A549 (cell line): ENCODE measurements at regions not wholly inside any gene's neighbourhood (a gene's known extent, or its start where the extent isn't known, plus 50 kb on each side); places are given as distances from the start of the nearest gene placed in this dataset.

Experiments used
- ATAC-seq, 2 experiments: fragments of 200-7000 bp in 1 of 2; fragments of >200 bp in 1 of 2; cut with Nextera tagmentation in 1 of 2; cut with Tn5 transposase in 1 of 2; 3 replicates each; pipeline versions ENCODE4 v1.8.0 to v1.9.1; 2018 to 2020; ENCODE audit warnings: mild to moderate bottlenecking in 1 of 2, moderate library complexity in 1 of 2
- CTCF ChIA-PET: fragments of 300-600 bp; sonication (Branson Sonifier 250); formaldehyde crosslinking; extraction: SDS; loops from one replicate; lab custom pipeline; 2021; ENCODE audit warnings: antibody characterized with exemption, inconsistent platforms; lab: Yijun Ruan, JAX
- POLR2A ChIA-PET: fragments of 350-600 bp; formaldehyde crosslinking; extraction: SDS; loops from one replicate; lab custom pipeline; 2021; ENCODE audit warnings: antibody characterized with exemption, inconsistent platforms; lab: Yijun Ruan, JAX
- DNase-seq, 2 experiments: peaks; one replicate each; pipeline versions ENCODE4 v3.0.0 to v3.0.0-alpha.2; 2011 to 2016; ENCODE audit warnings: low read depth in 1 of 2, low spot score in 1 of 2
- FAIRE-seq: peaks from 2 replicates; lab custom pipeline; 2011; peaks lifted over from hg19 to GRCh38; lab: Jason Lieb, UNC
- H3K27ac ChIP-seq, 2 experiments: fragments of >200 bp; sonication (Bioruptor Twin); formaldehyde crosslinking; 3 replicates each; pipeline ENCODE4 v1.5.1; 2016 to 2017
- H3K4me1 ChIP-seq: fragments of >200 bp; sonication (Bioruptor Twin); formaldehyde crosslinking; 3 replicates; pipeline ENCODE4 v1.6.1; 2016
- H3K4me2 ChIP-seq: fragments of >200 bp; sonication (Bioruptor Twin); formaldehyde crosslinking; 3 replicates; pipeline ENCODE4 v1.6.1; 2016
- H3K4me3 ChIP-seq: fragments of >200 bp; sonication (Bioruptor Twin); formaldehyde crosslinking; 3 replicates; pipeline ENCODE4 v1.5.1; 2016
- H3K9me3 ChIP-seq: fragments of >200 bp; sonication (Bioruptor Twin); formaldehyde crosslinking; 3 replicates; pipeline ENCODE4 v1.6.1; 2016
- CBX2 ChIP-seq: fragments of 200-600 bp; sonication (generic); IDR thresholded peaks from 2 replicates; pipeline ENCODE4 v1.6.1; 2016; ENCODE audit warnings: low read depth, mild to moderate bottlenecking, borderline replicate concordance
- CBX8 ChIP-seq: fragments of 200-600 bp; sonication (generic); IDR thresholded peaks from 2 replicates; pipeline ENCODE4 v1.6.1; 2016
- CEBPB ChIP-seq, 2 experiments: fragments of >200 bp in 1 of 2; sonication (Bioruptor Twin) in 1 of 2; formaldehyde crosslinking in 1 of 2; IDR thresholded peaks; 2 replicates each; pipeline ENCODE4 v1.6.1; 2012 to 2016
- CHD2 ChIP-seq: fragments of 150-350 bp; IDR thresholded peaks from 2 replicates; pipeline ENCODE4 v1.6.1; 2014; ENCODE audit warnings: low read length; ENCODE audit not compliant: partially characterized antibody
- EHMT2 ChIP-seq: fragments of 200-600 bp; sonication (generic); IDR thresholded peaks from 2 replicates; pipeline ENCODE4 v1.6.1; 2016; ENCODE audit warnings: antibody characterized with exemption, low read depth, mild to moderate bottlenecking, moderate library complexity
- FOSB ChIP-seq: fragments of 250-450 bp; sonication (Bioruptor Pico); IDR thresholded peaks from 2 replicates; pipeline ENCODE4 v1.5.0; 2020; ENCODE audit warnings: mild to moderate bottlenecking, moderate library complexity
- HDAC2 ChIP-seq: fragments of 200-600 bp; sonication (generic); IDR thresholded peaks from 2 replicates; pipeline ENCODE4 v1.6.1; 2016
- HEYL ChIP-seq: fragments of 250-450 bp; sonication (Bioruptor Pico); IDR thresholded peaks from 2 replicates; pipeline ENCODE4 v1.8.0; 2021; ENCODE audit warnings: mild to moderate bottlenecking, moderate library complexity
- HOXB5 ChIP-seq: fragments of 250-450 bp; sonication (Bioruptor Pico); IDR thresholded peaks from 2 replicates; pipeline ENCODE4 v1.5.0; 2020; ENCODE audit warnings: mild to moderate bottlenecking, moderate library complexity
- KDM5A ChIP-seq: fragments of 200-600 bp; sonication (generic); IDR thresholded peaks from 2 replicates; pipeline ENCODE4 v1.6.1; 2016; ENCODE audit warnings: antibody characterized with exemption, mild to moderate bottlenecking
- MAFK ChIP-seq: fragments of 450-650 bp; IDR thresholded peaks from 2 replicates; pipeline ENCODE4 v1.6.1; 2014; ENCODE audit not compliant: partially characterized antibody
- NFE2L2 ChIP-seq: fragments of 150-350 bp; conservative IDR thresholded peaks from 2 replicates; pipeline ENCODE4 v1.6.1; 2014; ENCODE audit warnings: low read length
- PHF8 ChIP-seq: fragments of 200-600 bp; sonication (generic); IDR thresholded peaks from 2 replicates; pipeline ENCODE4 v1.6.1; 2016; ENCODE audit warnings: low read depth, mild to moderate bottlenecking, antibody characterized with exemption, moderate library complexity, borderline replicate concordance
- POLR2A ChIP-seq: IDR thresholded peaks from 2 replicates; pipeline ENCODE4 v1.6.1; 2012; ENCODE audit warnings: mild to moderate bottlenecking, low read length
- RCOR1 ChIP-seq: fragments of 150-350 bp; IDR thresholded peaks from 2 replicates; pipeline ENCODE4 v1.6.1; 2014; ENCODE audit warnings: antibody characterized with exemption, low read length, low read depth
- RNF2 ChIP-seq: fragments of 200-600 bp; sonication (generic); IDR thresholded peaks from 2 replicates; pipeline ENCODE4 v1.6.1; 2016; ENCODE audit warnings: low read depth, mild to moderate bottlenecking, antibody characterized with exemption, moderate library complexity, borderline replicate concordance
- TFCP2L1 ChIP-seq: fragments of 250-450 bp; sonication (Bioruptor Pico); IDR thresholded peaks from 2 replicates; pipeline ENCODE4 v1.5.0; 2021; ENCODE audit warnings: mild to moderate bottlenecking
- ZC3H11A ChIP-seq: fragments of 450-650 bp; IDR thresholded peaks from 2 replicates; pipeline ENCODE4 v1.6.1; 2014; ENCODE audit warnings: antibody characterized with exemption, mild to moderate bottlenecking
- ZFP36 ChIP-seq: fragments of 450-650 bp; IDR thresholded peaks from 2 replicates; pipeline ENCODE4 v1.6.1; 2014; ENCODE audit warnings: borderline replicate concordance; ENCODE audit not compliant: partially characterized antibody
- WGBS: methylation state at CpG from one replicate; pipeline ENCODE4 v1.1.6; 2017; ENCODE audit errors: missing lambda C conversion rate; 5-methylcytosine and 5-hydroxymethylcytosine counted together
- TF ChIP-seq, protein P1 (sequence below): fragments of 250-450 bp; sonication (Bioruptor Pico); IDR thresholded peaks from 2 replicates; pipeline ENCODE4 v1.5.0; 2021; ENCODE audit warnings: mild to moderate bottlenecking, moderate library complexity, borderline replicate concordance
- TF ChIP-seq, protein P2 (sequence below): fragments of 450-650 bp; IDR thresholded peaks from 2 replicates; pipeline ENCODE4 v1.6.1; 2014; ENCODE audit warnings: antibody characterized with exemption
- TF ChIP-seq, protein P3 (sequence below): IDR thresholded peaks from 2 replicates; pipeline ENCODE4 v1.6.1; 2012

DNA sequence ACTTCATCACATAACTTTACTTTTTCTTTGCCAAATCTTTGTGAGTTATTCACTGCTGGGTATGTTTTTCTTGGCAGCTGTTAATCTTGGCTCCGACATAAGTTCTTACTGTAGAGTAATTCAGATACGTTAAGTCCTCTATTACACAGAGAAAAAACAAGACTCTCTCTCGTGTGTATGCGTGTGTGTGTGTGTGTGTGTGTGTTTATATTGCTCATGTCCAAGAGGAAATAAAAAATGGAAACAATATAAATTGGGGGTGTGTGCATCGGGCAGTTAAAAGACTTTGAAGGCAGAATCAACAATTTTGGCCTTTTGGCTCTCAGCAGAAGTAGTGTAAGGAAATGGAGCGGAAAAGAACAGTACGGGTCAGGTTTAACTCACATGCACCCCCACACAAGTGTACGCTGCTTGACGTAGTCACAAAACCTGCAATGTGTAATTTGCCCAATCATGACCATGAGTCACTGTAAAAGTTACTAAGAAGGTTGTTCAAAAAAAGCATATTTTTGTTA, 67.2 kb upstream of the IFNE start (continued):
- TF ChIP-seq, protein P1, sequence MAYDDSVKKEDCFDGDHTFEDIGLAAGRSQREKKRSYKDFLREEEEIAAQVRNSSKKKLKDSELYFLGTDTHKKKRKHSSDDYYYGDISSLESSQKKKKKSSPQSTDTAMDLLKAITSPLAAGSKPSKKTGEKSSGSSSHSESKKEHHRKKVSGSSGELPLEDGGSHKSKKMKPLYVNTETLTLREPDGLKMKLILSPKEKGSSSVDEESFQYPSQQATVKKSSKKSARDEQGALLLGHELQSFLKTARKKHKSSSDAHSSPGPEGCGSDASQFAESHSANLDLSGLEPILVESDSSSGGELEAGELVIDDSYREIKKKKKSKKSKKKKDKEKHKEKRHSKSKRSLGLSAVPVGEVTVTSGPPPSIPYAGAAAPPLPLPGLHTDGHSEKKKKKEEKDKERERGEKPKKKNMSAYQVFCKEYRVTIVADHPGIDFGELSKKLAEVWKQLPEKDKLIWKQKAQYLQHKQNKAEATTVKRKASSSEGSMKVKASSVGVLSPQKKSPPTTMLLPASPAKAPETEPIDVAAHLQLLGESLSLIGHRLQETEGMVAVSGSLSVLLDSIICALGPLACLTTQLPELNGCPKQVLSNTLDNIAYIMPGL (CRISPR knock-in tag): no peak
- TF ChIP-seq HOXB5 (CRISPR knock-in tag) (peak; percentile 63; the same call in 1 of the 2 replicates), ZFP36 (no peak), RNF2 (no peak), POLR2A (no peak), PHF8 (no peak)
- TF ChIP-seq, protein P2, sequence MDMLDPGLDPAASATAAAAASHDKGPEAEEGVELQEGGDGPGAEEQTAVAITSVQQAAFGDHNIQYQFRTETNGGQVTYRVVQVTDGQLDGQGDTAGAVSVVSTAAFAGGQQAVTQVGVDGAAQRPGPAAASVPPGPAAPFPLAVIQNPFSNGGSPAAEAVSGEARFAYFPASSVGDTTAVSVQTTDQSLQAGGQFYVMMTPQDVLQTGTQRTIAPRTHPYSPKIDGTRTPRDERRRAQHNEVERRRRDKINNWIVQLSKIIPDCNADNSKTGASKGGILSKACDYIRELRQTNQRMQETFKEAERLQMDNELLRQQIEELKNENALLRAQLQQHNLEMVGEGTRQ: no peak
- TF ChIP-seq, protein P3, sequence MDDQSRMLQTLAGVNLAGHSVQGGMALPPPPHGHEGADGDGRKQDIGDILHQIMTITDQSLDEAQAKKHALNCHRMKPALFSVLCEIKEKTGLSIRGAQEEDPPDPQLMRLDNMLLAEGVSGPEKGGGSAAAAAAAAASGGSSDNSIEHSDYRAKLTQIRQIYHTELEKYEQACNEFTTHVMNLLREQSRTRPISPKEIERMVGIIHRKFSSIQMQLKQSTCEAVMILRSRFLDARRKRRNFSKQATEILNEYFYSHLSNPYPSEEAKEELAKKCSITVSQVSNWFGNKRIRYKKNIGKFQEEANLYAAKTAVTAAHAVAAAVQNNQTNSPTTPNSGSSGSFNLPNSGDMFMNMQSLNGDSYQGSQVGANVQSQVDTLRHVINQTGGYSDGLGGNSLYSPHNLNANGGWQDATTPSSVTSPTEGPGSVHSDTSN: no peak

DNA sequence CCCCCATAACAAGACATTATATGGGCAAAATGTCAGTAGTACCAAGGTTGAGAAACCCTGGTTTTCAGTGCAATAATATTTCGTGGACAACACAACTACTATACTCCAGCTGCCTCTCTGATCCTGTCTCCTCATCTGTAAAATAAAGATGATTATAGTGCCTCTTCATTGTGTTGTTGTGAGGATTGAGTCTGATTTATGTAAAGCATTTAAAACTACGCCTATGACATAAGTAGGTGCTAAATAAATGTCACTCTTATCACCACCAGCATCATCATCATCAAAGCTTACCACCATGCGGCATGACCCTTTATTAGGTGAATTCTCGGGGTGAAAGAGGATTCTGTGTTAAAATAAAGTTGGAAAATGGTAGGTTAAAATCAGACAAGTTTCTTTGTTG, 67.8 kb upstream of the IFNE start:
- H3K4me2 ChIP-seq: peak overlapping the region; percentile 95
- ATAC-seq (peak; percentile 9 to 14; a peak in 4 of 6 replicates), DNase-seq (no peak), FAIRE-seq (no peak)
- H3K4me1 ChIP-seq: peaks cover 78% of the 10 kb centered on the region
- TF ChIP-seq HEYL (CRISPR knock-in tag) (no peak), MAFK (no peak), FOSB (CRISPR knock-in tag) (no peak), ZC3H11A (no peak), KDM5A (no peak), CEBPB (IDR thresholded peaks at IDR 0.05) (no peak), RCOR1 (no peak), CHD2 (no peak), CBX8 (no peak), CBX2 (no peak), TFCP2L1 (no peak), HOXB5 (CRISPR knock-in tag) (no peak), HDAC2 (no peak), EHMT2 (no peak), NFE2L2 (no peak)
- TF ChIP-seq, protein P1 (CRISPR knock-in tag): no peak
- ChIA-PET CTCF (interaction anchor here (0.6 to 1.3 kb wide), 4 partner anchors 9 to 241 kb away, joined by 3 to 5 read pairs (median 4); no protein-coding TSS in a partner anchor), POLR2A (interaction anchor here (0.9 to 1.0 kb wide), 4 partner anchors 9 to 26 kb away, joined by 3 to 8 read pairs (median 4); no protein-coding TSS in a partner anchor)
- peak overlapping the region; percentile 79 for H3K4me3 ChIP-seq
- no peaks in the 10 kb centered on the region for H3K9me3 ChIP-seq
- H3K27ac ChIP-seq: peak overlapping the region; percentile 83 to 94
- 11% methylated on average over 4 of the region's 4 CpGs for WGBS
